Thymus (tissue), 11 donors: ENCODE measurements at regions not wholly inside any gene's neighbourhood (a gene's known extent, or its start where the extent isn't known, plus 50 kb on each side); places are given as distances from the start of the nearest gene placed in this dataset.

ENCODE experiments used
- DNase-seq, 9 donors: peaks; one replicate each; pipeline ENCODE4 v3.0.0-alpha.2; 2013; ENCODE audit warnings: low spot score in 9 of 9, low read depth in 6 of 9, missing footprints in 1 of 9
- H3K27ac ChIP-seq, 2 donors: one replicate each; pipeline ENCODE4 v1.5.1; 2013; ENCODE audit warnings: control low read depth in 1 of 2, low read depth in 1 of 2, low read length in 1 of 2, mild to moderate bottlenecking in 1 of 2, moderate library complexity in 1 of 2
- H3K27me3 ChIP-seq, 2 donors: one replicate each; pipeline ENCODE4 v1.5.1; 2013; ENCODE audit warnings: low read length in 1 of 2; ENCODE audit not compliant: control insufficient read depth in 2 of 2, insufficient read depth in 1 of 2
- H3K36me3 ChIP-seq, 2 donors: one replicate each; pipeline ENCODE4 v1.5.1; 2013; ENCODE audit warnings: low read length in 1 of 2, mild to moderate bottlenecking in 1 of 2, moderate library complexity in 1 of 2; ENCODE audit not compliant: control insufficient read depth in 2 of 2, insufficient read depth in 2 of 2
- H3K4me1 ChIP-seq, 2 donors: one replicate each; pipeline ENCODE4 v1.5.1; 2013; ENCODE audit warnings: low read length in 2 of 2; ENCODE audit not compliant: control insufficient read depth in 2 of 2, insufficient read depth in 2 of 2
- H3K4me3 ChIP-seq, 2 donors: one replicate each; pipeline ENCODE4 v1.5.1; 2013; ENCODE audit warnings: low read length in 2 of 2, control low read depth in 1 of 2, mild to moderate bottlenecking in 1 of 2
- H3K9me3 ChIP-seq, 2 donors: one replicate each; pipeline ENCODE4 v1.5.1; 2013; ENCODE audit warnings: low read length in 1 of 2, mild to moderate bottlenecking in 1 of 2; ENCODE audit not compliant: control insufficient read depth in 2 of 2, insufficient read depth in 1 of 2
- WGBS: extraction: QIAGEN DNeasy Blood & Tissue Kit; methylation state at CpG from one replicate; pipeline ENCODE4 v1.1.7; 2013; 5-methylcytosine and 5-hydroxymethylcytosine counted together
- donor health status: healthy.

GRCh38 chr11:131201674-131202073, 168.7 kb upstream of the NTM start:
- 94% methylated on average over 12 of the region's 12 CpGs for WGBS
- Histone ChIP-seq H3K4me3 (no peak overlapping the region), H3K27me3 (no peaks in the 10 kb centered on the region), H3K27ac (no peak overlapping the region), H3K4me1 (no peaks in the 10 kb centered on the region), H3K9me3 (no peaks in the 10 kb centered on the region), H3K36me3 (no peaks in the 10 kb centered on the region)
- DNase-seq = no peak

- Histone ChIP-seq H3K9me3 (no peaks in the 10 kb centered on the region), H3K27me3 (no peaks in the 10 kb centered on the region), H3K36me3 (no peaks in the 10 kb centered on the region), H3K4me3 (no peak overlapping the region), H3K27ac (no peak overlapping the region), H3K4me1 (no peaks in the 10 kb centered on the region)
- DNase-seq = no peak
- 80% methylated on average over 1 of the region's 1 CpG for WGBS
Observed at GRCh38 chr11:131203040-131203439, 167.4 kb upstream of the NTM start.

- Histone ChIP-seq H3K27ac (no peak overlapping the region), H3K36me3 (no peaks in the 10 kb centered on the region), H3K4me3 (no peak overlapping the region), H3K9me3 (no peaks in the 10 kb centered on the region), H3K27me3 (no peaks in the 10 kb centered on the region), H3K4me1 (no peaks in the 10 kb centered on the region)
- DNase-seq = no peak
- WGBS = 95% methylated on average over 10 of the region's 10 CpGs
Observed at GRCh38 chr11:131204282-131204681, 166.1 kb upstream of the NTM start.

GRCh38 chr11:131204765-131205380, 165.5 kb upstream of the NTM start:
- H3K27me3 ChIP-seq = no peaks in the 10 kb centered on the region
- H3K4me1 ChIP-seq = no peaks in the 10 kb centered on the region
- no peak overlapping the region for H3K4me3 ChIP-seq
- H3K36me3 ChIP-seq = no peaks in the 10 kb centered on the region
- WGBS = 58% methylated on average over 11 of the region's 11 CpGs
- no peak for DNase-seq
- no peaks in the 10 kb centered on the region for H3K9me3 ChIP-seq
- no peak overlapping the region for H3K27ac ChIP-seq

GRCh38 chr11:131206671-131207070, 163.7 kb upstream of the NTM start:
- no peak overlapping the region for H3K4me3 ChIP-seq
- WGBS = 91% methylated on average over 3 of the region's 3 CpGs
- H3K9me3 ChIP-seq = no peaks in the 10 kb centered on the region
- no peak for DNase-seq
- H3K27ac ChIP-seq = no peak overlapping the region
- H3K4me1 ChIP-seq = no peaks in the 10 kb centered on the region
- H3K36me3 ChIP-seq = no peaks in the 10 kb centered on the region
- no peaks in the 10 kb centered on the region for H3K27me3 ChIP-seq

- DNase-seq = no peak
- 95% methylated on average over 6 of the region's 6 CpGs for WGBS
- H3K4me1 ChIP-seq = no peaks in the 10 kb centered on the region
- H3K27me3 ChIP-seq = no peaks in the 10 kb centered on the region
- no peaks in the 10 kb centered on the region for H3K9me3 ChIP-seq
- H3K27ac ChIP-seq = no peak overlapping the region
- H3K36me3 ChIP-seq = no peaks in the 10 kb centered on the region
- H3K4me3 ChIP-seq = no peak overlapping the region
Observed at GRCh38 chr11:131207901-131208300, 162.5 kb upstream of the NTM start.

- Histone ChIP-seq H3K36me3 (no peaks in the 10 kb centered on the region), H3K4me3 (no peak overlapping the region), H3K27me3 (no peaks in the 10 kb centered on the region), H3K4me1 (no peaks in the 10 kb centered on the region), H3K9me3 (no peaks in the 10 kb centered on the region), H3K27ac (no peak overlapping the region)
- 64% methylated on average over 8 of the region's 8 CpGs for WGBS
- no peak for DNase-seq
Observed at GRCh38 chr11:131217313-131218310, 152.8 kb upstream of the NTM start.

GRCh38 chr11:131218542-131218941, 151.9 kb upstream of the NTM start:
- no peaks in the 10 kb centered on the region for H3K9me3 ChIP-seq
- H3K27ac ChIP-seq = no peak overlapping the region
- no peaks in the 10 kb centered on the region for H3K27me3 ChIP-seq
- no peaks in the 10 kb centered on the region for H3K36me3 ChIP-seq
- DNase-seq = no peak
- H3K4me1 ChIP-seq = no peaks in the 10 kb centered on the region
- WGBS = 94% methylated on average over 1 of the region's 1 CpG
- no peak overlapping the region for H3K4me3 ChIP-seq

GRCh38 chr11:131219646-131220045, 150.8 kb upstream of the NTM start:
- Histone ChIP-seq H3K27me3 (no peaks in the 10 kb centered on the region), H3K36me3 (no peaks in the 10 kb centered on the region)

More at GRCh38 chr11:131219646-131220045, 150.8 kb upstream of the NTM start:
- DNase-seq = no peak
- Histone ChIP-seq H3K4me3 (no peak overlapping the region), H3K9me3 (no peaks in the 10 kb centered on the region), H3K27ac (no peak overlapping the region), H3K4me1 (no peaks in the 10 kb centered on the region)
